T-helper 2 cell treated with Interferon-gamma antibody and Interleukin-4, amounts not matched to agents 100 ng/mL and 5 ng/mL, for 36 hours (primary cell): ENCODE measurements at regions not wholly inside any gene's neighbourhood (a gene's known extent, or its start where the extent isn't known, plus 50 kb on each side); places are given as distances from the start of the nearest gene placed in this dataset.

Experiments used
- intact Hi-C: fragments of 100-400 bp; cut with micrococcal nuclease; formaldehyde crosslinking; loops from one replicate; pipeline ENCODE4 v1.15.1; 2023

DNA sequence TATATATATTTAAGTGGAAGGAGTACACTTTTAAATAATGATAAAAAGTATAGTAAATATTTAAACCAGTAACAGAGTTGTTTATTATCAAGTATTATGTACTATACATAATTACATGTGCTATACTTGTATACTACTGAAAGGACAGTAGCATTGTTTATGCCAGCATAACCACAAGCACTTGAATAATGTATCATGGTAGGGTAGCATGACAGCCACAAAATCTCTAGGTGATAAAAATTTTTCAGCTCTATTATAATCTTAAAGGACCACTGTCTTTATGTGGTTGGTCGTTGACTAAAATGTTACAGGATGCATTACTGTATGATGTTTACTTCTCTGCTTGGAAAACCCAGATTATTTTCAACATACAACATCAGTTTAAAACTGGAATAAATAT lies 349.2 kb downstream of the CASP12 start:
- intact Hi-C loops = no loop called here

DNA sequence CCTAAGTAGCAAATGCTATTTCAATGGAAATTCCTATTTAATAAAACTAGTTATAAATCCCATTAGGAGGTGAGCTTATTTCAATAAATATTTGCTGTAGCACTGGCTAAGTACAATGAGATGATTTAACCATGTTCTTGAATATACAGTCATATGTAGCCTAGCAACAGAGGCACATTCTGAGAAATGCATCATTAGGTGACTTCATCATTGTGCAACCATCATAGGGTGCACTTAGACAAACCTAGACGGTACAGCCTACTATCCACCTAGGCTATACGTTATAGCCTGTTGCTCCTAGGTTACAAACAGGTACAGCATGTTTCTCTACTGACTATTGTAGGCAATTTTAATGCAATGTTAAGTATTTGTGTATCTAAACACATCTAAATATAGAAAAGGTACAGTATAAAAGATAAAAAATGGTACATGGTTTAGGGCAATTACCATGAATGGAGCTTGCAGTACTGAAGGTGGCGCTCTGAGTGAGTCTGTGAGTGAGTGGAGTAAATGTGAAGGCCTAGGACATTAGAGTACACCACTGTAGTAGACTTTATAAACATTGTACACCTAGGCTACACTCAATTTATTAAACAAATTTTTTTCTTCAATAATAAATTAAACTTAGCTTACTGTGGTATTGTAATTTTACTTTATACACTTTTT lies 350.1 kb downstream of the CASP12 start:
- intact Hi-C loops = no loop called here

DNA sequence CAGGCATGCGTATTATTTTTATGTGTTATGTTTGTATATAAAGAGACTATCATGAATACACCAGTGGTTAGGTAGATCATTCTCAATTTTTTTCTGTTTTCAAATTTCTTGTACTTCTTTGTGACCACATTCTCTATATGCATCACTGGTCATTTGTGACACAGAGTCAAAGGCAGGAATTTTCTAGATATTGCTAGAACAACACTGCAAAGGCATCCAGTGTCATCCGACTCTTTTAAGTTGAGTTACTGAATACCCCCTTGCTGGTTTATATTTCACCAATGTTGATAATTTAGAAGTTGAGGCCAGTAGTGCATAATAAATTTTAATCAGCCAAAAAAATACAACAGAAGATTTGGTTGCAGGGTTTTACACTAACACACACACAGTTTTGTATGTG lies 351.8 kb downstream of the CASP12 start:
- intact Hi-C loops = no loop called here

DNA sequence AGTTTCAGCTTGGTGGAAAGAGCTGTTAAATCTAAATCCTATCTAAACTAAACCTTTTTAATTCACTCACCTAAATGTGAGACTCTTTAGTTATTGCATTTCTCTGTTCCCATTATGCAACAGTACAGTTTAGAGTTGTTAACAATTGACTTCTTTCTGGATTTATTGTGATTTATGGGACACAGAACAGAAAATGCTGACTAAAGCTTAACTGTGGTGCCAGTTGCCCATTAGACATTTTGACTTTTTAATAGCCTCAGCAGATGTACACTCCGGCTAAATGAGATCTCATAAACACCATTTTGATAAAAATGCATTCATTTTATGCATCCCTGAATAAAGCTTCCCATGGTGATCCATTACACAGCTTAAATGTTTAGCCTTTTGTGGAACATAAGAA lies 356.6 kb downstream of the CASP12 start:
- intact Hi-C loops = no loop called here

DNA sequence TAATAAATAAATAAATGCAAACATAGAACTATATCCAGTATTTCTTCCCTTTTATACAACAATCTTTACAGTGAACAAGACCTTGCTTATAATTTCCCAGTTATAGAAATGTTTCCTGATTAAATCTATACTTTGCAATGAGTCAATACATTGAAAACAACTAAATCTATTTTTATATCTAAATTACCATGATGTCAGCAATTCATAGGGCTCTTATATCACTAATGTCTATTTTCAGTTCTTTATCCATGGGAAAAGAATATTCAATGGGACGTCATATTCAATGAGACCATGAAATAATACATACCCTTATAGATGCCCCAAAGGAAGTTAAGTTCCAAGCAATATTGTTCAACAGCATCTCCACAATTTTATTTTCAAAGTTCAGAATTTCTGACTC lies 359.9 kb downstream of the CASP12 start:
- intact Hi-C loops = loop anchor here (10.0 kb wide), 1 partner anchor 466 kb away; no protein-coding TSS in a partner anchor

DNA sequence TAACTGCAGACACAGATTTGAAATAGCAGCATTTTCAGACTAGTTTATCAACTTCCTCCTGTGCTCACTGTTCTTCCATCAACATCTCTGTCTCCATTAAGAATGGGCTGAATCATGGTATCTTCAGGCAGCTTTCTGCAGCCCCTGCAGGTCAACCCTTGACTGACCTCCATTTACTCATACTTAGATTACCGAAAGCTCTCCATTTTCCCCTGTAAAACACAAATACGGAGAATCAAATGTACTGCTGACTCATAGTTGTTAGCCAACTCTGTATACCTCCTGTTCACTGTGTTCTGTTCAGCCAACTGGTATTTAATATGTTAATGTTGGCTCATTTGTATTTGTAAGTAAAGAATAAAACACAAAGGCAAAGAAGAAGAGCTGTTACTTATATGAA lies 364.0 kb downstream of the CASP12 start:
- intact Hi-C loops = loop anchor here (10.0 kb wide), 1 partner anchor 471 kb away; no protein-coding TSS in a partner anchor

DNA sequence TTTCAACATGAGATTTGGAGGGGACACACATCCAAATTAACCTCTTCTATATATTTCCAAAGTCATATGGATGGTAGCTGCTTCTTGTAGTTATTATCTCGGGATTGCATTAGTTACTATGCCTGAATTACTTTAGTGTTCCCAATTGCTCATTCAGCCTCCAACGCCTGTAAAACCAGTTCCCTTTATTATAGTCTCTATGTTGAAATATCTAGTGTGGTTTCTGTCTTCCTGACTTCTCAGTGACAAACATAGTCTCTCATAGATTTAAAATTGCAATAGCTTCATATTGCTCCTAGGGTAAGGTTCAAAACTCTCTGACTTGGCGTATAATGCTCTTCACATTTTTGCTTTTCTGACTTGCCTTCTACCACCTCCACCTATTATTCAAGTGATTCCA lies 366.4 kb downstream of the CASP12 start:
- intact Hi-C loops = loop anchor here (10.0 kb wide), 1 partner anchor 473 kb away; no protein-coding TSS in a partner anchor

DNA sequence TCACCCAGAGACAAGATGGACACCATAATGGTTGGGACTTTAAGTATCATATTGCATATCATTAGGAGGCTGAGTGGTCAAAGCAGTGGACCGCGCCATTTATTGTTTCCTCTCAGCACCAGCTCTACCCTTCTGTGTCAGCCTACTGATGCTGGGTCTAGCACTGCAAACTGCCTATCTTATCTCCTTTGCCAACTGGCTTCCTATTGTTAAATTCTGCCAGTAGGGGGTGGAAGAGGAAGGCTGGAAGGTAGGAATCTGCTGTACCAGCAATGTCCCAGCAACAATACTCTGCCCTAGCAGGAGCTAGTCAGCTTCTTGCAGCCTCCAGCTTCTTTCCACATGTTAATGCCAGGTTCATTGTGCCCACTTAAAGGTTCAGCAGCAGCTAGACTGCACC lies 367.1 kb upstream of the PDGFD start:
- intact Hi-C loops = loop anchor here (10.0 kb wide), 1 partner anchor 474 kb away; no protein-coding TSS in a partner anchor

DNA sequence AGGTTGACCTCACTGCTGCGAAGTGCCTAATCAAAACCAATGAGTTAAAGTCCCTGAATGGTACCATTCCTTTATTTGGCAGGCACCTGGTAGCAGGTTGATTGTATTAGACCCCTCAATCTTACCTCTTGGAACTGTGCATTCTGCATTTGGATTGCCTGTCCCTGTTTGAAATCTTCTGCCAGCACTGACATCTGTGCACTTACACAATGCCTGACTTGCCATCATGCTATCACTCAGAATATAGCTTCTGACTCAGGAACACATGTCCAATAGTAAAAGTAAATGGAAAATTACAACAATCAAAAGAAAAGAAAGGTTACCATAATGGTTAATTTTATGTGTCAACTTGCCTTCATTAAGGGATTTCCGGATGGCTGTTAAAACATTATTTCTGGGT lies 366.0 kb upstream of the PDGFD start:
- intact Hi-C loops = loop anchor here (10.0 kb wide), 1 partner anchor 475 kb away; no protein-coding TSS in a partner anchor

DNA sequence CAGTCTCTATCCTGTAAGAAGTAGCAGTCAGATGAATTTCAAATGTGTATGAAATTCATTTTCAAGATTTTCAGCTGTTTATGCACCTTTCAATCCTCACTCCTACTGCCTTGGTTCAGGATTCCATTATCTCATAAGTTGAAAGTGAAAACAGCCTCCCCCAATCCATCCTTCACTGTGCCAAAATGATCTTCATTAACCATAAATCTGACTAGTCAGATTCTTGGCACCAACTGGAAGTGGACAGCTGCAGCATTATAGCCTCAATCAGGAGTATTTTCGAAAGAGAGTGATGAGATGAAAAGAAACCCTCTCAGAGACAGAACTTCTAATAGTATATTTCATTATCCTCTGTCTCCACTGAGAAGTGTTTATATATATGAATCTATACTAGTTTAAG lies 365.3 kb upstream of the PDGFD start:
- intact Hi-C loops = no loop called here

DNA sequence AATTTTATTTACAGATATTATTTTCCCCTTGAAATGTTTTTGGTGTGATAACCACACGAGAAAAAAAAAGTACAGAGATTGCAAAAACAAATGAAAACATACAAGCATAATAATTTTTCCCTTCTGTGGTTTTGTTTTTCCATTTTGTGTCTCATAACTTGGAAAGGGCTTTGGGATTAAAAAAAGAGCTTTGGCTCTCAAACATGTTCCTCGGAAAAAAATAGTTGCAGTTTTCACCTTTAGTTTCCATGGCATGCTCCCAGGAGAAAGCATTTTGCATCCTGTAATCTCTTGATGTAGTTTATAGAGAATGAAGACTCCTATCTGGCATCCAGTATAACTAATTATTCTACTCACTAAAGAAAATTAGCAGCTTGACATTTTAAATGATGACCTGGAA lies 362.1 kb upstream of the PDGFD start:
- intact Hi-C loops = no loop called here

DNA sequence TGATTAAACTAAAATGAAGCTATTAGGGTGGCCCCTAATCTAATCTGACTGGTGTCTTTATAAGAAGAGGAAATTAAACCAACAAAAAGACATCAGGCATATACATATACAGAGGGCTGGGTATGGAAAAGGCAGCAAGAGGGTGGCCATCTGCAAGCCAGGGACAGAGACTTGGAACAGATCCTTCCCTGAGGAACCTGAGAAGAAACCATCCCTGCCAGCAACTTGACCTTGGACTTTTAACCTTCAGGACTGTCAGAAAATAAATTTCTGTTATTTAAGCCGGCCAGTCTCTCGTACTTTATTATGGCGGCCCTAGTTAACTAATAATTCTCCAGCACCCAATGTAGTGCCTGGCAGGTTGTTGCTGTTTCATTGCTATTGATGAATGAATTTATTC lies 361.5 kb upstream of the PDGFD start:
- intact Hi-C loops = no loop called here

DNA sequence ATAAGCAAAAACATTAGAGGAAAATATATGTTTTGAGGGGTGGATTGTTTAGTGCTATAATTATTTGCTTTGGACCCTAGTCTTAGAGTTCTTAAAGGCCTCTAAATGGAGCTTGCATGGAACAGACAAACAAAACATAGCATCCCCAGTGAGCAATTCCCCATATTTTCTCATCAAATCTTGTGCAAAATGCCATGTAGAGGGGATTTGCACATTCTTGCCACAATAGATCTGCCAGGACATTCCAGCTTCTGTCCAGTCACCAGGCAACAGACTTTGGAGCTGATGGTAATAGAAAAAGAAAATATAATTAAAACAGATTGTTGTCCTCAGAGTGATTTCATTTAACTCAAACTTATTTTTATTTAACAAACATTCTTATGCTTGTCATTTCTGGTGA lies 360.3 kb upstream of the PDGFD start:
- intact Hi-C loops = no loop called here

DNA sequence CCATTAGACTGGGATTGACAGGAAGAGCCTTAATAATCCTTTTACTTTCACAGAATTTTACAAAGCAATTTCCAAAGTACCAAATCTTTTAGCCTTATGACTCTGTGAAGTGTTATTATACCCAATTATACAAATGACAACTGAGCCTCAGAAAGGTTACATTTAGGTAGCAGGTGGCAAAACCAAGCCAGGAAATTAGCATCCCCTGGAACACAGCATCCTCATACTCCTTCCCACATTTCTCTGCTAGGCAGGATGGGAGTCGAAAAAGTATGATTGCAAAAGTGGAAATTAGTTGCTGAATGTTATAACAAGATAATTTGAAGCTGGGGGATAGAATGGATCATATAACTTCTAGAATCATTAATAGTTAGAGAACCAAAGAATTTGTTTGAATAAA lies 359.7 kb upstream of the PDGFD start:
- intact Hi-C loops = no loop called here

DNA sequence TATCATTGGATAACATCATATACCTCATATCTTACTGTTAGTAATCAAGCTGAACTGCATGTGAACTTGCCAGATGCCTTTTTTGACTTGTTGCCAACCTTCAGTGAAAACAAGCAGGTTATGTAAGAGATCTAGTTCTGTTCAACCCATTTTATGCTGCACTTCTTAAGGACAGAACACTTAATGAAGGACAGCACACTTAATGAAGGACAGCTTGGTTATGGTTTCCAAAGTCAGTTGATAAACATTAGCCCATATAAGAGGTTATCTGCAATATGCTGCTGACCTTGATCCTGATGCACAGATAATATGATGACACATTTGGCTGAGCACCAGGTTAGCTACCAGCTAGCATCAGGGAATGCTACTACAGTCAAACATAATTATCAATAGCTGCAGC lies 358.7 kb upstream of the PDGFD start:
- intact Hi-C loops = no loop called here

DNA sequence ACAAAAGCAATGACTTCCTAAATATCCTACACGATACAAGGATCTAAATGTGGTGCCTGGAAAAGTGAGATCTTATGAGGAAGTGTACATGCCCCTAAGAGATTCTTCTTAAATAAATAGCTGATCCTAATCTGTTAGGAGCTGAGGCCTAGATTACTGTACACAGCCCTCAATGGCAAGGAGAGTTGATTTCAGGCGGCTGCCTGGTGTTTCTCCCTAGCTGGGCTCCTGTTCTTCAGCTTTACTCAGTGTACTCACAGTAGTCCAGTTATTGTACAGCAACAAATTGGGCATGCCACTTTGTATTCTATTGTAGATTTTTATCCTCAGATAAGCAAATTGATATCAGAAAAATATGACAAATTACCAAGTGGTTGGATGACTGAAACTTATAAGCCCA lies 358.2 kb upstream of the PDGFD start:
- intact Hi-C loops = no loop called here

DNA sequence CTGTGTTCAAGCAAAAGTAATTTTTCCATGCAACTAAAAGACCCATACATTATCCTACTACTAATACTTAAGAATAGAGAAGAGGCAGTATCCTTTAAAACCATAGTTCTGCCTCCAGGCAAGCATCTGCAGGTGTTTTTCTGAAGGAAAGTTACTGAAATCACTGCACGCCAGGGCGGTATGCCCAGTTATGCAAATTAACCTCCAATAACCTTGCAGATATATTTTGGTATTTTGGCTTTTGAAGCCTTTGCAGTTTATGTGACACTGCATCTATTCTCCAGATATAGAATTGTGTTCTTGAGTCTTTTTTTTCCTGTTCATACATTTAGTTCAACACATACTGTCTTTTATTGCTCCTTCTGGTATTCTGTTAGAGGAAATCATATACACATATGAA lies 346.2 kb upstream of the PDGFD start:
- intact Hi-C loops = no loop called here

DNA sequence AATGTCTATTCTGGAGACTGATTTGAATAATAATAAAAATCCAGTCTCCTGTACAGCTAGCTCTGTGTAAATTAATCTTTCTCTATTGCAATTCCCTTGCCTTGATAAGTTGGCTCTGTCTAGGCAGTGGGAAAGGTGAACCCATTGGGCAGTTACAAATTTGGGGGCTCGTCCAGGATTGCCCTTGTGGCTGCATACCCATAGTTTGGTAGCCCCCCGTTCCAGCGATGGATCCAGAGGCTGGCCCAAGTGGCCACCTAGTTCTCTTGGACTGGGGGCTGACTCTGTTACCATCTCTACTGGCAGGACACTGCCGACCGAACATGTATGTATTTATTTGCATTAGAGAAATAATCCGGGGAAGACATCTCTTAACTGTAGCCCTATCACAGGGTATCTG lies 326.2 kb upstream of the PDGFD start:
- intact Hi-C loops = no loop called here

DNA sequence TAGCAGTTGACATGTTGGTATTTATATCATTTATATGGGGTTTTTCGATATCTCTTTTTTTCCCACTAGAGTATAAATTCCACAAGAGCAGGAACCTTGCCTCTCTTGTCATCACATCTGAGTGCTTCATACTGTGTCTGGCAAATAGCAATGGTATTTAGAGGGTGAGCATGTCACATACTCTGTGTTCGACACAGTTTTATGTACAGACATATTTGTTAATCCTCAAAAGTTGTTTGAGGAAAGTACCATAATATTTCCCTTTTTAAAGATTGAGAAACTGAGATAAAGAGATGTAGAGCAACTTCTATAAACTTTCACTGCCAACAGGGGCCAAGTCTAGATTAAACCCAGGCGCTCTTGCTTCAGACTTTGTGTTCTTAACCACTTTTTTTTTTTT lies 324.6 kb upstream of the PDGFD start:
- intact Hi-C loops = no loop called here

DNA sequence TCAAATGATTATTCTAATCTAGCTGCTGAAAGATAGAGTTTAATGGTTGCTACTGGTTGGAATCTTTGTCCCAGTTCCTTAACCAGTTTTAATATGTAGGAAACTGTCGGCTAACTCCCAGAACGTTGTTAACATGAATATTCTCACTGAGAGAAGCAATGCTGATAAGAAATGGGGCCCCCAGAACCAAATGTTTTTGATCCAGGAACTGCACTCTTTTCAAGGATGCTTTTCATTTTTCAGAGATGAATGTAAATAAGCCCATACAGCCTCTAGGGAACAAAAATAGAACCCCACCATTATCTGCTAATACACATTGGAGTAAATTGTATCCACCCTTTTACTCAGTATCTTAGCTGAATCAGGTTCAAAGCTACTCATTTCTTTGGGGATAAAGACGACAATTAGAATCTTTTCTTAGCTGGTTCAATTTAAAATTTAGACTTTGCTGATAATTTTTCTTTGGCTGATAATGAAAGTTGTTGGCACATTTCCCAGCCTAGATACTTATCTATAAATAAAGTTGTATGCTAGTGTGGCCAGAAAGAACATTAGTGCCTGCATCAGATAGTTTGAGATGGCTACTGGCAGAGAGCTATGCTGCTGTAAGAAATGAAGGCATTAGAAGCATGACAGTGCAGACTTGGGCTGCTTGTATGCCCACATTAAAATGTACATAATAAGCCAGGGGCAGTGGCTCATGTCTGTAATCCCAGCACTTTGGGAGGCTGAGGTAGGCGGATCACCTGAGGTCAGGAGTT lies 323.3 kb upstream of the PDGFD start:
- intact Hi-C loops = no loop called here

DNA sequence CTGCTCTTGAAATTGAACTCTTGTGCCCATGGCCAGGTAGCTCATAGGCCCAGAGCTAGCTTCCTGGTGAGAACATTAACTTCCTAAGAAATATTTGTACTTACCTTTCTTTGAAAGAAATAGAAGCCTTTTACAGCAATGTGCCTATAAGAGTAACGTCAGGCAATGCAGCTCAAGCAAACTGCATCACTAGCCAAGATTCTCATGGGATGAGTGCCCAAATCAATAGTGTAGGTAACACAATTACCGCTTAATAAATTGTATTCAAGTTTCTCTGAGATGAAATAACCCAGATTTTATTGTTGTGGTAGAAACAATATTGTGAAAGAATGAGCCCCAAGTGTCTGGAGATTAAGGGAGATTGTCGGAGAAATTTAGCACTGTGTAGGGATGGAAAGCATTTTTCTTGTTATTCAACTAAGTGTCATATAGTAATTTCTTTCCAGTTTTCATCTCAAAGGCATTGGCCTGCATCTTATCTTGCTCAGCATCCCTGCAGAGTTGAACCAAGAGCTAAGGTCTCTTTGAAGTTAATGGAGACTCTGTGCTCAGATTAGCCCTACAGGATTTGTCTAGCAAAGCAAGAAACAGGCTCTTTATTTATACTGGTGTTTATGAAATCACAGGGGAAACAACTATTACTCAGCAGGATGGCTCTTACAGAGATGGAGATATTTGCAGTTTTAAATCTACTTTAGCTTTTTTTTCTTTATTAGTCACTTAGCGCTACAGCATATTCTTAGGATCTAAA lies 321.0 kb upstream of the PDGFD start:
- intact Hi-C loops = no loop called here

DNA sequence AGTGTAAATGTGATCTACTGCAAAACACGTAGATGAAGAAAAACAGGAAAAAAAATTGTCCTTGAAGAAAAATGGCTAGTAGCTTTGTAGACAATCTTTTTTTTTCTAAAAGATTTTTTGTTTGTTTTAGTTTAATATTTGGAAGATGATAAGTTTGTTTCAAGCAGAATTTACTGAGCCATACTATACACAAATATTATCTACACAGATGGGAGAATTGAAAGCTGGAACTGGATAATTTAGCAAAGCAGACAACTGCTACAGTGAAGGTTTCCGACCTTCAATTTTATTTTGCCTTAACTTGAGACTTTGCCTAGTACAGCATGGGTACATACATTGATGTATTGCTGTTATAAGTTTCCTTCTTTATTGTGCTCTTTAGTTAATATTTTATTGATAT lies 313.0 kb upstream of the PDGFD start:
- intact Hi-C loops = no loop called here
